Lower leg skin (tissue), 3 donors: ENCODE measurements at regions not wholly inside any gene's neighbourhood (a gene's known extent, or its start where the extent isn't known, plus 50 kb on each side); places are given as distances from the start of the nearest gene placed in this dataset.

Experiments
- CTCF ChIP-seq, 3 donors: fragments of 450-650 bp; IDR thresholded peaks; one replicate each; pipeline ENCODE4 v1.5.1; 2016; ENCODE audit warnings: antibody characterized with exemption in 3 of 3, mild to moderate bottlenecking in 3 of 3, moderate library complexity in 2 of 3
- POLR2A ChIP-seq, 2 donors: fragments of 450-650 bp; IDR thresholded peaks; one replicate each; pipeline ENCODE4 v1.6.1; 2016 to 2017; ENCODE audit warnings: antibody characterized with exemption in 2 of 2, mild to moderate bottlenecking in 1 of 2, moderate library complexity in 1 of 2

GRCh38 chr4:77347351-77347966 is 190.5 kb downstream of the CCNG2 start:
- TF ChIP-seq POLR2A (IDR thresholded peaks at IDR 0.05), result no peak
- TF ChIP-seq CTCF (IDR thresholded peaks at IDR 0.05), result no peak
